ENCODE measurements at regions not wholly inside any gene's neighbourhood (a gene's known extent, or its start where the extent isn't known, plus 50 kb on each side); places are given as distances from the start of the nearest gene placed in this dataset.
"Not testable (repeated sequence)": the region's sequence is repeated elsewhere in the genome, so short reads cannot be mapped to it uniquely, and the experiment has no call there.

GRCh38 chr20:47890708-47891107, 105.4 kb upstream of the SULF2 start:
- FAIRE-seq; ATAC-seq; H3K4me1 ChIP-seq (ENCODE audit: control insufficient read depth, insufficient read depth, low read length); CTCF ChIA-PET; POLR2A ChIA-PET; SMC1A ChIA-PET (ENCODE audit: uncharacterized antibody, unreplicated experiment); H3K27ac ChIP-seq (ENCODE audit: control insufficient read depth, insufficient read depth); H3K4me3 ChIP-seq; H3K9ac ChIP-seq (ENCODE audit: control insufficient read depth, insufficient read depth, low read length); H3K36me3 ChIP-seq (ENCODE audit: control insufficient read depth in 2 of 2, insufficient read depth in 2 of 2, low read length in 1 of 2); BruUV-seq (replicated peaks); RAD21 ChIA-PET (ENCODE audit: unreplicated experiment); H2AFZ ChIP-seq (ENCODE audit: control insufficient read depth, low read depth, low read length); H3K9me3 ChIP-seq (replicated peaks; ENCODE audit: control insufficient read depth, insufficient read depth, low read length); DNase-seq (ENCODE audit: low read depth, low spot score); H4K20me1 ChIP-seq (ENCODE audit: control insufficient read depth, insufficient read depth); H3K79me2 ChIP-seq (ENCODE audit: control insufficient read depth, insufficient read depth, low read length); H3K27me3 ChIP-seq (replicated peaks in 1 of 2; ENCODE audit: control insufficient read depth in 2 of 2, insufficient read depth in 2 of 2, low read length in 1 of 2); H3K4me2 ChIP-seq (ENCODE audit: control insufficient read depth, insufficient read depth): not testable (repeated sequence)
- intact Hi-C loops (cut with micrococcal nuclease; ENCODE audit: unreplicated experiment) (loop anchor here (5.0 kb wide), 1 partner anchor 627 kb away; no protein-coding TSS in a partner anchor), in situ Hi-C loops (cut with MboI) (loop anchor here (5.0 kb wide), 1 partner anchor 627 kb away; no protein-coding TSS in a partner anchor)
- 47% methylated on average over 5 of the region's 5 CpGs for WGBS (ENCODE audit: insufficient coverage, insufficient replicate concordance, low lambda C conversion rate, missing lambda C conversion rate)

GRCh38 chr20:47889751-47890150, 104.5 kb upstream of the SULF2 start:
- FAIRE-seq; POLR2A ChIA-PET; H3K9me3 ChIP-seq (replicated peaks; ENCODE audit: control insufficient read depth, insufficient read depth, low read length); H3K4me1 ChIP-seq (ENCODE audit: control insufficient read depth, insufficient read depth, low read length); H3K4me3 ChIP-seq; H3K27me3 ChIP-seq (replicated peaks in 1 of 2; ENCODE audit: control insufficient read depth in 2 of 2, insufficient read depth in 2 of 2, low read length in 1 of 2); CTCF ChIA-PET; H3K27ac ChIP-seq (ENCODE audit: control insufficient read depth, insufficient read depth); BruUV-seq (replicated peaks); RAD21 ChIA-PET (ENCODE audit: unreplicated experiment); H2AFZ ChIP-seq (ENCODE audit: control insufficient read depth, low read depth, low read length); H3K4me2 ChIP-seq (ENCODE audit: control insufficient read depth, insufficient read depth); ATAC-seq; H3K36me3 ChIP-seq (ENCODE audit: control insufficient read depth in 2 of 2, insufficient read depth in 2 of 2, low read length in 1 of 2); H3K9ac ChIP-seq (ENCODE audit: control insufficient read depth, insufficient read depth, low read length); H3K79me2 ChIP-seq (ENCODE audit: control insufficient read depth, insufficient read depth, low read length); SMC1A ChIA-PET (ENCODE audit: uncharacterized antibody, unreplicated experiment); DNase-seq (ENCODE audit: low read depth, low spot score); H4K20me1 ChIP-seq (ENCODE audit: control insufficient read depth, insufficient read depth): not testable (repeated sequence)
- intact Hi-C loops (cut with micrococcal nuclease; ENCODE audit: unreplicated experiment) = loop anchor here (5.0 kb wide), 1 partner anchor 628 kb away; no protein-coding TSS in a partner anchor
- 10% methylated on average over 12 of the region's 12 CpGs for WGBS (ENCODE audit: insufficient coverage, insufficient replicate concordance, low lambda C conversion rate, missing lambda C conversion rate)
- in situ Hi-C loops (cut with MboI) = loop anchor here (5.0 kb wide), 1 partner anchor 628 kb away; no protein-coding TSS in a partner anchor

- ChIA-PET CTCF (no interaction called here), POLR2A (no interaction called here), RAD21 (ENCODE audit: unreplicated experiment) (no interaction called here), SMC1A (ENCODE audit: uncharacterized antibody, unreplicated experiment) (no interaction called here)
- H3K4me1 ChIP-seq (ENCODE audit: control insufficient read depth, insufficient read depth, low read length) = no peaks in the 10 kb centered on the region
- no peak overlapping the region for H3K4me3 ChIP-seq
- no peak overlapping the region for H3K9ac ChIP-seq (ENCODE audit: control insufficient read depth, insufficient read depth, low read length)
- H4K20me1 ChIP-seq (ENCODE audit: control insufficient read depth, insufficient read depth) = no peaks in the 10 kb centered on the region
- no peaks in the 10 kb centered on the region for H3K79me2 ChIP-seq (ENCODE audit: control insufficient read depth, insufficient read depth, low read length)
- no TSS peak for BruUV-seq (replicated peaks)
- intact Hi-C loops (cut with micrococcal nuclease; ENCODE audit: unreplicated experiment) (no loop called here), in situ Hi-C loops (cut with MboI) (no loop called here)
- H2AFZ ChIP-seq (ENCODE audit: control insufficient read depth, low read depth, low read length) = no peak overlapping the region
- TF ChIP-seq BRCA1 (IDR thresholded peaks at IDR 0.05; ENCODE audit: low read depth, low read length) = no peak
- TF ChIP-seq MTA2 (IDR thresholded peaks at IDR 0.05; ENCODE audit: low read depth) = no peak
- TF ChIP-seq CREB1 (IDR thresholded peaks at IDR 0.05; ENCODE audit: low read depth) = no peak
- no peak for TF ChIP-seq RUNX3 (IDR thresholded peaks at IDR 0.05; ENCODE audit: low read length)
- TF ChIP-seq CREM (IDR thresholded peaks at IDR 0.05; ENCODE audit: low read depth) = no peak
- no peak for TF ChIP-seq ZZZ3 (IDR thresholded peaks at IDR 0.05; ENCODE audit: control insufficient read depth, insufficient read length, low read depth)
- TF ChIP-seq EED (IDR thresholded peaks at IDR 0.05; ENCODE audit: low read depth) = no peak
- no peak for TF ChIP-seq ZNF217 (IDR thresholded peaks at IDR 0.05)
- no peak for TF ChIP-seq NFYB (IDR thresholded peaks at IDR 0.05; ENCODE audit: insufficient read depth, low read depth, low read length)
- TF ChIP-seq EZH2 (IDR thresholded peaks at IDR 0.05; ENCODE audit: borderline replicate concordance, control insufficient read depth, low read depth, low read length) = no peak
- TF ChIP-seq NFYA (IDR thresholded peaks at IDR 0.05; ENCODE audit: borderline replicate concordance, low read depth, low read length) = no peak
- H3K36me3 ChIP-seq (ENCODE audit: control insufficient read depth in 2 of 2, insufficient read depth in 2 of 2, low read length in 1 of 2) = no peaks in the 10 kb centered on the region
- FAIRE-seq (no peak), ATAC-seq (no peak), DNase-seq (ENCODE audit: low read depth, low spot score) (no peak)
- 49% methylated on average over 14 of the region's 14 CpGs for WGBS (ENCODE audit: insufficient coverage, insufficient replicate concordance, low lambda C conversion rate, missing lambda C conversion rate)
- no peaks in the 10 kb centered on the region for H3K9me3 ChIP-seq (replicated peaks; ENCODE audit: control insufficient read depth, insufficient read depth, low read length)
- no peak overlapping the region for H3K4me2 ChIP-seq (ENCODE audit: control insufficient read depth, insufficient read depth)
- H3K27me3 ChIP-seq (replicated peaks in 1 of 2; ENCODE audit: control insufficient read depth in 2 of 2, insufficient read depth in 2 of 2, low read length in 1 of 2) = peaks cover 0 to 2% of the 10 kb centered on the region in 2 experiments; a peak in 2 of 4 replicates
- H3K27ac ChIP-seq (ENCODE audit: control insufficient read depth, insufficient read depth) = no peak overlapping the region
These were observed 103.1 kb upstream of the SULF2 start for GRCh38 chr20:47888351-47888750.
